ENCODE measurements at regions not wholly inside any gene's neighbourhood (a gene's known extent, or its start where the extent isn't known, plus 50 kb on each side); places are given as distances from the start of the nearest gene placed in this dataset.
"Not testable (repeated sequence)": the region's sequence is repeated elsewhere in the genome, so short reads cannot be mapped to it uniquely, and the experiment has no call there.

DNA sequence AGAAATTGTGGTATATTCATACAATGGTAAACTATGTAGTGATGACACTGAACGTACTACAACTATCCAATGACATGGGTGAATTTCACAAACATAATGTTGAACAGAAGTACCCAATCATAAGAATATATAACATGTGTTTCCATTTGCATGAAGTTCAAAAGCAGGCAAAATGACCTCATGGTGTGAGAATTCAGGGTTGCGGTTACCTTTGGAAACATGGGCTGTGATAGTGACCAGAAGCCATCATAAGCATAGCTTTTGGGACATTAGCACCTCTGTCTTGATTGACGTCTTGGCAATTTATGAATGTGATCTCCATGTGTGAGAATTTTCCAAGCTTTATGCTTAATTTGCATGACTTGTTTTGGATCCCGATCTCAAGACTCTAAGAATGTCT is 500.1 kb upstream of the JAG1 start:
- DNase-seq (ENCODE audit: low read depth), result no peak

DNA sequence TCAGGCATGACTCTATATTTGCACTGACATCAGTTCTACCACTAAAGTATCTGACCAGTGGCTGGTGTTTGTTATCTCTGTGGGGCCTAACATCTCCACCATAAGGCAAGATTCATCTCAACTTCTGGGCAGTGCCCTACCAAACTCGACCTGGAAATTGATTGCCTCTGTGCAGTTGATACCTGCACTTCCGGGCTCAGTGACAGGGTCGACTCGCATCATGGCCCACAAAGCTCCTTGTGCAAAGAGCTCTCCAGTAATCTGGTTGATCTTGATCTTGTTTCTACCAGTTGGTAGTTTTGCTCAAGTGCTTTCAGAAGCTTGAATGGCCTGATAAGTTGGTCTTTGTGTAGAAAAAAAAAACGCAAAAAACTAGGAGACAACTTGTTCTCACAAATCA is 501.1 kb upstream of the JAG1 start:
- DNase-seq (ENCODE audit: low read depth), result no peak

DNA sequence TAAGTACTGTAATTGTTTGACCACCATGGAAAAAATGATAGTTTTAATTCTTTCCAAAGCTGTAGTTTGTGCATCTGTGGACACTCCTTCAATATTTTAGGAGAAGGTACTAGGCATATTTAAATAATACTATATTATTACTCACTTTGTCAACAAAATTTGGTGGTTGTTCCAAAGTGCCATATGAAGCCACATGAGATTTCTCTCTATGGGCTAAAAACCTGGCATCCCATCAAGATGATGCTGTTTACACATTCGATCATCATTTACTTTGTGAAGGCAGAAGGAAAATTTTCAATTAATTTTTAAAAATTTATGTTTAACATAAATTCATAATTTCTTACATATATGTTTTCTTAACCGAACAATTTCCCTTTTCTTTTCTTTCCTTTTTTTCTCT is 502.6 kb upstream of the JAG1 start:
- no peak for DNase-seq (ENCODE audit: low read depth)

DNA sequence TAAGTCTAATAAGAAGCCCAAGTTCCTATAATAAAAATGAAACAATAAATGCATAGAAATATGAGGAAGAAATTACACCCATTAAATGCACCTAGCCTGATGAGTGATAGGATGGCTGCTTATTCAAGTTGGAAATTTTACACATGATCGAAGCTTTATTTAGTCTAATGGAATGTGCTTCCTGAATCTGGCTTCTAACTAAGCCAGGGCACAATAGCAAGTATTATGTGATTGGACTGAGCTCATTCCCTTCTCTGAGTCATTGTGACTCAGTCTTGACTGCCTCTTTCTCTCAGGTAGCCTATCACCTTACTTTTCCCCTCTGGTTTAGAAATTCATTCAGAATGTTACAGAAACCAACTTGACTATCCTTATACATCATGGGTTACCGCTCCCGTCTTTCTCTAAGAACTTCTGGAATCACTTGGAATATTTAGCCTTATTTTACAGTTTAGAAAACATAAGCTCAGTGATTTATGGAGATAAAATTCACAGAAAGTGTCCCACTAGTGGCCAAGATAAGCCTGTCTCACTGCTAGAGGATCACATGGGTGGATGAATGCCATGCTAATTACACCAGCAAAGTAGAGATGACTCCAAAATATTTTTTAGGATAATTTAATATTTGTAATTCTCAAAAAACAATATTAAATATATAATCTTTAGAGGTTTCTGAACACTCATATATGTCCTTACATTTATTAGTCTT is 505.3 kb upstream of the JAG1 start:
- peak; percentile 75 for DNase-seq (ENCODE audit: low read depth)

DNA sequence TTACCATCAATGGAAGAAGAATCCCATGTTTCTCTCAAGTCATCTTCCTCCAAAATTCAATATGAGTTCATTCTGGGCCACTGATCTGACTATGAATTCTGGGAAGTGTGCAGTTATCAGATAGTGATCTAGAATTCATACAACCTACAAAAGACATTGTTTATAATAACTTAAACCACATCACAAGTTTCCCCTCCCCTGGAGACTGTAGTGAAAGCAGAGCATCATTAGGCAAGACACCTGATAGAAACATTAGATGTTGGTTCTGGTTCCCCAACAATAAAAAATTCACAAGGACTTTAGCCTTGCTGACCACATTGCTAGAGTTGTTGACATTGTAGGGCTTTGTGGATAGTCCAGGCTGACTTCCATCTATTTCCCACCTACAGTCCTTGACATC is 506.4 kb upstream of the JAG1 start:
- DNase-seq (ENCODE audit: low read depth), result no peak

DNA sequence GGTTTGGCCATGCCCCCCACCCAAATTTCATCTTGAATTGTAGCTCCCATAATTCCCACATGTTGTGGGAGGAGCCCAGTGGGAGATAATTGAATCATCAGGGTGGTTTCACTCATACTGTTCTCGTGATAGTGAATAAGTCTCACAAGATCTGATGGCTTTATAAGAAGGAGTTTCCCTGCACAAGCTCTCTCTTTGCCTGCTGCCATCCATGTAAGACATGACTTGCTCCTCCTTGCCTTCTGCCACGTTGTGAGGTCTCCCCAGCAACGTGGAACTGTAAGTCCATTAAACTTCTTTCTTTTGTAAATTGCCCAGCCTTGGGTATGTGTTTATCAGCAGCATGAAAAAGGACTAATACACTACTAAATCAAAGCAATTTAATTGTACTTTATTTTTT is 507.3 kb upstream of the JAG1 start:
- not testable (repeated sequence) for DNase-seq (ENCODE audit: low read depth)

DNA sequence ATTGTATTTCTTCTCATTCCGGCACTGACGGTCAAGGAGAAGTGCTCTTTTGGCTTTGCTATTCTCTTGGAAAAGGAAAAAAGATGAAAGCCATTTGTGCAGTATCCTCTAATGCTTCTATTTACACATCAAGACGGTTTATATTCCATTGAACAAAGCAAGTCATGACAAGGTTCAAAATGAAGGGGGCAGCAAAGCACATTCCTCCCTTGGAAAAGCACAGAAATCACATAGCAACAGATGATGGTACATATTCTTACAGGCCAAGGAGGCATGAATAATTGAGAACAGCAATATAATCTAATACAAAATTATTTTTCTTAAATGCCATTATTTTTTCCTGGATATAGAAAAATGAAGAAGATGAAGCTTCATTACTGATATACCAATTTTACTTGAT is 508.2 kb upstream of the JAG1 start:
- no peak for DNase-seq (ENCODE audit: low read depth)

DNA sequence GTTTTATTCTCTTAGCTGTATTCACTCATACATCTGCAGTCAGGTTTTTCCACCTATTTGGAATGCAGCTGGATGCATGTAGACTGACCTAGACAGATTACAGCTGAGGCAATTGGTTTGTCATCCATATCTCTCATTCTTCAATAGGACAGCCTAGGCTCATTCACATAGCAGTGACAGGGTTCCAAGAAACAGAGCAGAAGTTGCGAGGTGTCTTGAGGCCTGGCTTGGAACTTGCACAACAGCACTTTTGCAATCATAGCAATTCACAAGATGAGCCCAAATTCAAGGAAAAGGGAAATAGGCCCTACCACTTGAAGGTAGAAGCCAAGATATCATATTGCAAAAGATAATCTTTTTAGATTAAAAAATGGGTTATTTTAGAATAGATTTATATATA is 508.9 kb upstream of the JAG1 start:
- DNase-seq (ENCODE audit: low read depth), result no peak

DNA sequence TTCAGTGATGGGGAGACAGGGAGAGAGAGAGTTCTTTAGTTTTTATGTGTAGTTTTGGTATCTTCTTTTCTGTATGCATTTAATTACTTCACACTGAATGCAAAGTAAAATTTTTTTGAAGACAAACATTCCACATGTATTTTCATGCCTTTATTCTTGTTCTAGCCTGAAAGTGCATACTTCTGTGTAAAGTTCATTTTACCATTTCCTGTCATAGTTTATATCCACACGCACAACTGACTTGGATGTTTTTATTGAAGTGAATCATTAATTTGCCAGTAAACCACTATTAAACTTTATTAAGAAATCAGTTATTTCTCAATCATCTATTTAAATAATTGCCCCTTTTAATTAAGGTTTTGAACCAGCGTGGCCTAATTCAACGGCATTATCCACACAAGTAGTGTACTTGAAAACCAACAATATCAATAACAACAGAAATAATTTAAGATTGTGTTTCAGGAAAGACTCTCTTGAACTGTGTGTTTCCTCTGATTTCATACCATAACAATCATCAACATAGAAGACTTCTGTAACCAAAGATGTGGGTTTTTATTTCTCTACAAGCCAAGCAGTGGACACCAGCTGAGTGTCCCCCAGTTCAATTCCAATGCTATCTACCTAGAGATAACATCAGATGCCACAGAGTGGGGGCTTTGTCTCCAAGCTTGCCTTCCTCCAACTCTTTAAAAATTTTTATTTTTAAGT is 512.7 kb upstream of the JAG1 start:
- no peak for DNase-seq (ENCODE audit: low read depth)

DNA sequence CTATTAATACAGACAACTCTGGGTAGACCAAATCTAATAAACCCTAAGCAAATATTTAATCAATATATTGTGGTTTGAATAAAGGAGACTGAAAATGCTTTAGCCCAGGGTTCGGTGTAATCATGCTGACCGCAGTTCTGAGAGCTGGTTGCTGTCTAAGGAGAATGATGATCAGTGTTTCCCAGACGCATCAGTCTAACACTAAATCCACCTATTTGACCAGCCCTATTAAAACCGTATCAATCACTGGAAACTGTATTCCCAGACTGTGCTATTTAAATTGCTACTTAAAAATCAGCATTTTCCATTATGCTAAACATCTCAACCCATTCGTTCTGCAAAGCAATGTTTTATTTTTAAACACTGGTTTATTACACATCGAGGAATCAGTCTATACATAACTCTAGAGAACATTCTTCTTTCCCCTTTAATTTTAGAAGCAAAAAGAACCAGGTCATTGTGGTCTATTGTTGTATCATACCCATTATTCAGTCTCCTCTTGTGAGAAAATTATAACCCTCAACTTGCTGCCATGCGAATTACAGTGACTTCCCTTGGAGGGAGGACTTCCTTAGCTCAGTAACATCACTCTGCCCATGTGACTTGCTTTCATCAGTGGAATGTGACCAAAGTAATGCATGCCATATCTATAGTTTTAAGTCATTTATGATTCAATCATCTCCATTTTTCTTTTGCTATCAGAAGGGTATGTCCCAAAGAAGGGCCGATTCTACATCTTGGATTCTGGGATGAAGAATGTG is 515.2 kb upstream of the JAG1 start:
- no peak for DNase-seq (ENCODE audit: low read depth)

DNA sequence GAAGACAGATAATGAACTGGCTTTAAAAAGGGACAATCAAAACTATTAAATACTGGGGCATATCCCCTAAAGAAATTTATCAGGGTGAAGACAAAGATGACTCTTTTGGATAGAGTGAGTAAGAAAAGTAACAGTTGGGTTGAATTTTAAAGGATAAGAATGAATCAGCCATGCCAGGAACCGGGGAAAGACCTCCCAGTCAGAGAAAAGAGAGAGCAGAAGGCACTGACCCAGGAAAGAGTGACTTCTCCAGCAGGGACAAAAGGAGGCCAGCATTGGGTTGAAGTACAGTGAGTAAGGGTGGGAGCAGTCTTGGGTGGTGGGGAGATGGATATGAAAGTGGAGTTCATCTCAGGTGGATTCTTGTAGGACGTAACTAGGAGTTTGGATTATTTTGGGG is 516.9 kb upstream of the JAG1 start:
- DNase-seq (ENCODE audit: low read depth), result no peak

DNA sequence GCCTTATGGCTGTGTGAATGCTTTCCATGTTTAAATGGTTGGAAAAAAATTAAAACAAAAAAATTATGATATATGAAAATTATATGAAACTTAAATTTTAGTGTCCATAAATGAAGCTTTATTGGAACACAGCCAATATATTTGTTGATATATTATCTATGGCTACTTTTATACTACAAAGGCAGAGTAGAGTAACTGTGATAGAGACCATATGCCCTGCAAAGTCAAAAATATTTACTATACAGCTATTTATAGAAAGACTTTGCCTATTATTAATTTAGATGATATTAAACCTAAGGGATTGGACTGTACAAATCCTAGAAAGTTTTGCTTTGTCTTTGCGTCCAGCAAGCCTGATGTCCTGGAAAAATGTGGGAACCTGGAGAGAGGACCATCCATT is 518.3 kb upstream of the JAG1 start:
- no peak for DNase-seq (ENCODE audit: low read depth)

DNA sequence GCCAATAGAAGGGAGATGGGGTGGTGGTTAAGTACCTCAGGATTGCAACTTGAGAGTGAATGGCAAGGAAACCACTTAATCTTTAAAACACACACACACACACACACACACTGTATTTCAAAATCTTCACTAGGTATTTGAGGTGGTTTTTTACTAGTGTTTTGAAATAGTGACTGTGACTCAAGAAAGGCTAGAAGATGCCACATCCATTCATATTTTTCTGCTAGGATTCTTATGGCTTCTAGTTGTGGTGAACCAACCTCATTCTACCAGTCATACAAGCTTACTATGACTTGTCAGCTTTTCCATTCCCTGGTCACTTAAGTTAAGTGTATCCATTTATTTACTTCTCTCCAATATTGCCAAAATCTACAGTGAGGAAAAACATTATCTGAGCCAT is 519.4 kb upstream of the JAG1 start:
- DNase-seq (ENCODE audit: low read depth), result no peak

DNA sequence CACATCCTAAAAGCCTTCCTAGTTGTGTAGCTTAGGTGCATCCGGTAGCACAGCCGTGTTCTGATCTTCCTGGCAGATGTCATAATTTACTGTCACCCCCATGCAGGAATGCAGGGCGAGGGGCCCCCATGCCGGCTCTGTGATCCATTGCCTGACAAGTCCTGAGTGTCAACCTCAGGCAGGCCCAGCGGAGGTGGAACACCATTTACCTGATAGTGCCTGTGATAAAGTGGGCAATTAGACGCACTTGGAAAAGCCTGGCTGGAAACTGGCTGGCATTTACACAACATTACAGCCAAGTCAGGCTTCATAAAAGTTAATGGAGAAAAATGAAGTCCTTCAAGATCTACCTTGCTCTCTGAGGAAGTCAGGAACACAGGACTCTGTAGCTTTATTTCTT is 521.4 kb upstream of the JAG1 start:
- DNase-seq (ENCODE audit: low read depth), result no peak

DNA sequence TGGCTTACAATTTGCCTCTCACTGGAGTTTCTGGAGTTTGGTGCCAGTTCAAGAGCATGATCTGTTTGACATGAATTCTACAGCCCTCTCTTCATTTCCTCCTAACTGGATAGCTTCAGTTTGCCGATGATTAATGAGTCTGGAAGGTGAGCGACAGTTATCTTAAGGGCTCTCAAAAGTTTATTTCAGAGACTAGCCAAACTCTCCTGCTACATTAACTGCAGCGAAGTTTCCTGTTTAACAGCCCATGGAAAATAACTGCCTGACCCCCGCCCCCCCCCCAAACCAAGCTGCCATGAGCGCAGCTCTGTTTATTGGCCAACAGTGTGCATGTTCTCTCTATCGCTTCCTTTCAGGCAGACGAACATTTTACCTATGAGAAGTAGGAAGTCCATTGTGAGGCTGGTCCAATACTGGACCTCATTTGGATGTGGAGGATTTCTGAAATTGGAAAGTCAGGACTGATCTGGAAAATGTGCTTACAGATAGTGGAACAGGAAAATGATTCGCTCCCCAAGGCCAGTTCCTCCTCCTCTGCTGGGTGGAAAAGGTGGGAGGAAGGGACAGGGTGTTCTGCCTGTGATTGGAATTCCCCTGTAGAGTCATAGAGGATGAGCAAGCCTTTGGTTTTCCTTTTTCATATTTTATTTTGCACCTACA is 522.2 kb upstream of the JAG1 start:
- peak; percentile 66 for DNase-seq (ENCODE audit: low read depth)

DNA sequence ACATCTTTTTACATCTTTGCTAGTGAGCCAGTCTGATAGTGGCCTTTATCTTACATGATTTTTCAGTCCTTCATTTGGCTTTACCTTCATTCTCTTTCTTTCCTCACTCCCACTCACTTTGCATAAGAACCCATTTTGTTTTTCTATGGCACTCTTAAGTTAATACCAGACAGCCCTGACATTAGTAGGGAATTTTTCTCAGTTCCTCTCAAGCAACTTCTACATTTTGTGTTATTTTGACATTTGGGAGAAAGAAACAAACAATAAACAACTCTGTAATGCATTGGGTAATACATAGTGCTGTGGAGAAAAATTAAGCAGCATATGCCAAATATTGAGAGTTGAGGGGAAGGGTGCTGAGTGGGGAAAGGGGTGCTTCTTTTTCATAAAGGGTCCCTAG is 524.1 kb upstream of the JAG1 start:
- DNase-seq (ENCODE audit: low read depth), result no peak

DNA sequence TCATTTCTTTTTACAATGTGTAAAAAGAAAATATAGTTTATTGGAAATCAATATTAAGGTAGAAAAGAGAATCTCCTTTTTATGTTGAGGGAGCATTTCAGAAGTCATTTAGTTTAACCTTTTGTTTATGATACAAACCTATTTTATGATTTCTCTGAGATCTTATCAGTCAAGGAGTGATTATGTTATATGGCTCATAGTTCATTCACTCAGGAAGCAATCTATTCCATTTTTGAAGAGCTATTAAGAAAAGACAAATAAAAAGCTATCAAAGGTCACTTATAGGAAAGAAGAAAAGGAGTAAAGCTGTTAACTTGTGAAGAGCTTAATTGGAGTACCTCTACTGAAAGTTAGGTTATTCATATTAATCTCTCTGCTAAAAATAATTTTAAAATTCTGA is 526.6 kb upstream of the JAG1 start:
- peak; percentile 16 for DNase-seq (ENCODE audit: low read depth)

DNA sequence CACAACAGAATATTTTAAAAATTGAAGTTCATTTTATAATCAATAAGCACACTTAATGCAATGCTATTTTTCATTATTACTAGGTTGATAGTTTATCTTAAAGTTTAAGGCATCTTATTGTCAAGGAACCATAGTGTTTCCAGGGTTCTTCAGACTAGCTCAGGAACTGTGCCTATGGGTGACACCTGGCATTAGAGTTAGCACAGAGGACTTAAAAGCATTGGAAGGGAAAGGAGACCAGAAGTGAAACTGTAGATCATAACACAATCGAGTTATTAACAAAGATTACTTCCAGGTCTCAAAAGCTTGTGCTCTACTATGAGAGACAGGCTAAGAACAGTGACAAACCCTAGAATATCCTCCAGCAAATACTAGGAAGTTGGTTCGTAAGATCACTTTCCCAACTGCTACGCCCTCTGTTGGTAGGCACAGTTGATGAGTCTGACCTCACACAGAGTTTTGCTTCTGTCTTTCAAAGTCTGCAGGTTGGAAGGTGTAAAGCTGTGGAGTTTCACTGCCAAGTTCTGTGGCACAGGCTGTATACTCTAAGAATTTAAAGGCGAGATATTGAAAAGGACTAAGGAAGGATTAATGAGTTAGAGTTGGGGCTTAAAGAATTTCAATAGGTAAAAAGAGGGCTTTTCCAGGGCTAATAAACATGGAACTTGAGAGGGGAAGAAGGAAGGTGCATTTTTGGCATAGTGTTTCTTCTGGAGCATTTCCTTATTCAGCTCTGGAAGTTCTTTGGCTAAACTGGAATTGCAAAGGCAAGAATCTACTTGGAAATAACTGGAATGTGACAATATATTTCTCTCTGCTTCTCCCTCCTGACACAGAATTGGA is 531.3 kb upstream of the JAG1 start:
- DNase-seq (ENCODE audit: low read depth), result peak; percentile 65

DNA sequence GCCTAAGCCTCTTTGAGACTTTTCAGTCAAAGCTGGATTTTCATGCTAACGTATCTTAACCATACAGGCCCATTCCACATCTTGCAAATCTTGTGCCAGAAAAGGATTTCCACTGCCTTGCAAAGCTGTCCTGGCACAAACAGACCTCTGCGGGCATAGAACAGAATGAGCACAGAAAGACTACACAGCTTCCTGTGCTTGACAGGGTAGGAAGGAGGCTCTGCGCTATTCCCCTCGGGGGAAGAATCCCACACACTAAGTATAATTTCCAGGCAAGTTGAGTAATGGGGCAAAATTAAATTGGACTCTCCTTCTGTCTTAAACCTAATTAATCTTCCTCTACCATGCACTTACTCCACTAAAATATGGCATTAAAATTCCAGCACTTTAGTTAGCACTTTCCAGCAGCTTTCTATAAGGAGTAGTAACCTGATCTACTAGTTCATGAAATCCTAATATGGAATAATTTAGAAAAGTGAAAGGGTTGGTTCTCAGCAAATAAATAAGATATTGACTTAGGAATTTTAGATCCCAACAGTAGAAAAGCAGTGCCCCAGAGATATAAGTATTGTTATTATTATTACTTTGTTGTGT is 532.1 kb upstream of the JAG1 start:
- no peak for DNase-seq (ENCODE audit: low read depth)

DNA sequence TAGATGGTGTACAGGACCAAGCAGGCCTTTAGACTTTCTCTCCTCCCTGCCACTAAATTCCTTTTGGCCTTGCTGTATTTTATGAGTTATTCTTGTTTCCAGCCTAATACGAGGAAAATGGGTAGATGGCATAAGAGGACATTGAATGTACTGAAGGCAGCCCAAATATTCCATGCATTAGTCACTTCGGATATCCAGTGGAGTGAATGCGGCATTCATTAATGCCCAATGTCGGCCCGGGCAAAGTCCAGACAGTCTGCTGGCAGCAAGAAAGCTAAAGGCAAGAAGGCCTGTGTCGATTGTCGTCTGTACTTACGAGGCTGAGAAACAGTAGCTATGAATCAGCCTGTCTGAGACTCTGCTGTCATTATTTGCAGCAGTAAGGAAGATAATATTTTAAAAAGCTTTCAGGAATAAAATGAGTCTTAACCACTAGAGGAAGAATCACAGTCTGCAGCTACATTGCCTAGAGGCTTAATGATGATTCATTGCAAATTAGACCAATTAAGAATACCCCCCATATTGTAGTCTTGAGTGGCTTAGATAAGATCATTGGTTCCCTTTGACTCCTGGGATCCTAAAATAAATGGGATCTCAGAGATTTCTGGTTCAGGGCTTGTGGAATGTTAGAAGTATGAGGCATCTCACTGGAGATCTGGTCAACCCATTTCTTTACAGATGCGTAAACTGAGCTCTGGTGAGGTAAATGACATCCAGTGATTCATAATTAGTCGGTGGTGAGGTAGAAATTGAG is 534.1 kb upstream of the JAG1 start:
- peak; percentile 75 for DNase-seq (ENCODE audit: low read depth)

DNA sequence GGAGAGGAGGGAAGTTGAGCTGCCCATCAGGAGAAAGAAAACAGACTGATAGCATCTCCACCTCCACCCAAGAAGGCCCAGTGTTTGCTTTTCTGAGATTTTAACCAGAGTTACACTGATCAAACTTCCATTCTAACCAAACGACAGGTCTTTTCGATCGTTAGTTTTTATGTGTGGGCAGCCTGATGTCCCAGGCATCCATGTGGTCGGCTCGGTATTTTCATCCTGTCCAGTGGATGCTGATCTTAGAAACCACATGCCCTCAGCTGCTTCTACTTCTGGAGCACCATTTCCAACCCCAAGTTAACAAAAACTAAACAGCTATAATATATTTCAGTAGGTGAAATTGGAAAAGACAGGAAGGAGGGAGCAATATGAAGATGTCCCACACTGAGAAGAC is 536.8 kb upstream of the JAG1 start:
- DNase-seq (ENCODE audit: low read depth), result no peak
